Fibroblast of mammary gland (primary cell): ENCODE measurements at regions not wholly inside any gene's neighbourhood (a gene's known extent, or its start where the extent isn't known, plus 50 kb on each side); places are given as distances from the start of the nearest gene placed in this dataset.
"Not testable (repeated sequence)": the region's sequence is repeated elsewhere in the genome, so short reads cannot be mapped to it uniquely, and the experiment has no call there.

Source experiments
- DNase-seq: peaks from one replicate; pipeline ENCODE4 v3.0.0-alpha.2; 2010; ENCODE audit warnings: low read depth
- H3K4me3 ChIP-seq: 2 replicates; pipeline ENCODE4 v1.5.1; 2011; ENCODE audit warnings: low read depth, mild to moderate bottlenecking, low read length, moderate library complexity; ENCODE audit not compliant: control insufficient read depth
- TF ChIP-seq, protein P1 (sequence below): conservative IDR thresholded peaks from 2 replicates; pipeline ENCODE4 v1.5.1; 2011; ENCODE audit warnings: low read depth, low read length, inconsistent platforms; ENCODE audit not compliant: control insufficient read depth, insufficient read depth

DNA sequence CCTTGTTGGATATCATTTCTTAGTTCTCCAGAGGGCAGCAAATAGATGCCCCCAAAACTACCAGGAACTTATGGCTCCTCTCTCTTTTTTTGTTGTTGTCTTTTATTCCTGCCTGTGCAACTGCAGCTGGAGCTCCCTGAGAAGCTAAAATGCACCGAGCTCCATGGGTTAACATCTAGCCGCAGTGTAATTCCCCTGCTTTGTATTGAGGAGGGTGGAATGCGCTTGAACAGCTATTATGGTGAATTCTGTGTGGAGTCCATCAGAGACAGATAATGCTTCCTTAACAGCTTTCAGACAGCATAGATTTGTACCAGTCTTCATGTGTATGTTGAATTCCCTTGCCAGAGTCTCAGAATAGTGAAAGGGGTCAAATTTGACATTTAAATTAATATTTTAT lies 475.2 kb upstream of the FRG2C start:
- TF ChIP-seq, protein P1, sequence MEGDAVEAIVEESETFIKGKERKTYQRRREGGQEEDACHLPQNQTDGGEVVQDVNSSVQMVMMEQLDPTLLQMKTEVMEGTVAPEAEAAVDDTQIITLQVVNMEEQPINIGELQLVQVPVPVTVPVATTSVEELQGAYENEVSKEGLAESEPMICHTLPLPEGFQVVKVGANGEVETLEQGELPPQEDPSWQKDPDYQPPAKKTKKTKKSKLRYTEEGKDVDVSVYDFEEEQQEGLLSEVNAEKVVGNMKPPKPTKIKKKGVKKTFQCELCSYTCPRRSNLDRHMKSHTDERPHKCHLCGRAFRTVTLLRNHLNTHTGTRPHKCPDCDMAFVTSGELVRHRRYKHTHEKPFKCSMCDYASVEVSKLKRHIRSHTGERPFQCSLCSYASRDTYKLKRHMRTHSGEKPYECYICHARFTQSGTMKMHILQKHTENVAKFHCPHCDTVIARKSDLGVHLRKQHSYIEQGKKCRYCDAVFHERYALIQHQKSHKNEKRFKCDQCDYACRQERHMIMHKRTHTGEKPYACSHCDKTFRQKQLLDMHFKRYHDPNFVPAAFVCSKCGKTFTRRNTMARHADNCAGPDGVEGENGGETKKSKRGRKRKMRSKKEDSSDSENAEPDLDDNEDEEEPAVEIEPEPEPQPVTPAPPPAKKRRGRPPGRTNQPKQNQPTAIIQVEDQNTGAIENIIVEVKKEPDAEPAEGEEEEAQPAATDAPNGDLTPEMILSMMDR: no peak
- no peak overlapping the region for H3K4me3 ChIP-seq
- DNase-seq: no peak

DNA sequence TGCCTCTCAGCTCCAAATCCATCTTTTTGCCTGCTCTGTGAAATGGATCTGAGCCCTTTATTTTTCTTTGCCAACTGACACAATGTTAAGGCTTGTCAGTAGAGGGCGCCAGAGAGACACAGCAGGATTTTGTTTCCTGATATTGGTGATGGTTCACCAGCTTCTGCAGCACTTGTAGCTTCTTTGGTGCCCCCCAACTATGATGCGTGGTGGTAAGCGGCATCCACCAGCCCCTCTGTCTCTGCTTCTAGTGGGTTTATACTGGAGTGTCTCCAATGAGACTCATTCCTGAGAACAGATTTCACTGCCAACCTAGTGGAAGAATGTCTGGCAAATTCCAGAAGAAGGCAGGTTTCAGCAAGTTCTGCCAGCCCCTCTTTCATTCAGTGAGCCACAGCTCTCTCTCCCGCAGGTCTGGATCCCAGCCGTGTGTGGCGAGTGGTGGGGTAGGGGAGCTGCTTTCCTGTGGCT lies 471.9 kb upstream of the FRG2C start:
- peak; percentile 49 for DNase-seq
- H3K4me3 ChIP-seq: no peak overlapping the region
- TF ChIP-seq, protein P1: peak; percentile 94

DNA sequence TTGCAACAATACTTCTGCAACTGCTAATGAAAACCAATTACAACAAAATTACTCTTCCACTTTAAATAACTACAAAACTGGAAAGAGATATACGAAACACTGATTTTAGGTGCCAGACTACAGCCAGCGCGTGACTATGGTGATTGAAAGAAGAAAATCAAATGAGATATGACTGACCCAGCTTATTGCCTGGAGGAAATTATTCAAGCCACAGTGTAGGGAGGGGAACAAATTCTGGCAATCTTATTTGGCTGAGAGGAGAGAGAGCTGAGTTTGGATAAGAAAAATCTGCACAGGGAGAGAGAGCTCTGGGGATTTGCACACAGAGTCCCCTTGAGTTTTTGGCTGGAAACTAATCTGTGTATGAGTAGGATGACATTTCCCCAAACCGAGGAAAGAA lies 470.3 kb upstream of the FRG2C start:
- TF ChIP-seq, protein P1: no peak
- no peak overlapping the region for H3K4me3 ChIP-seq
- DNase-seq: no peak

DNA sequence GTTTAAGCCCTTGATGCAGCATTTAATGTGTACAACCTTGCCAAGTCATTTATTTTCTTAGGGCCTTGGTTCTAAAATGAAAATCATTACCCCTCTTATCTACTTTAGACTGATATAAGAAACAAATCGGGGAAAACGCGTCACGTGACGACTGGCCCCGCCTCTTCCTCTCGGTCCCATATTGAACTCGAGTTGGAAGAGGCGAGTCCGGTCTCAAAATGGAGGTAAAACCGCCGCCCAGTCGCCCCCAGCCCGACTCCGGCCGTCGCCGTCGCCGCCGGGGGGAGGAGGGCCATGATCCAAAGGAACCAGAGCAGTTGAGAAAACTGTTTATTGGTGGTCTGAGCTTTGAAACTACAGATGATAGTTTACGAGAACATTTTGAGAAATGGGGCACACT lies 449.8 kb upstream of the FRG2C start:
- H3K4me3 ChIP-seq, DNase-seq: not testable (repeated sequence)

DNA sequence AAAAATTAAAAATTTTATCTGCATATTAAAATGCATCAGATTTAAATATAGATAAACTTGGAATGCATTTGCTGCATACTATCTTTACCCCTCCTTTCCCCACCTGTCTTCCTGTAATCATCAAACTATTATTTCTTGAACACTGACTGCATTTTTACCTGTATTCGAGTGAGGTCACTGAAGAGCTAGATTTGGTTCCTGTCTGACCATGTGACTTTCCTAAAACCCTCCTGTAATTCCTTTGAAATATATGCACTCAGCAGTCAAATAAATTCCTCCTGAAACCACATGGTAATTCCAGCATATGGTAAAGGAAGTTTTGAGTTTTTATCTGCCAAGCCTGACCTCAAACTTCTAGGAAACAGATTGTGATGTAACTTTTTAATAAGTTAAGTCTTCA lies 445.6 kb upstream of the FRG2C start:
- no peak overlapping the region for H3K4me3 ChIP-seq
- DNase-seq: no peak
- TF ChIP-seq, protein P1: no peak

DNA sequence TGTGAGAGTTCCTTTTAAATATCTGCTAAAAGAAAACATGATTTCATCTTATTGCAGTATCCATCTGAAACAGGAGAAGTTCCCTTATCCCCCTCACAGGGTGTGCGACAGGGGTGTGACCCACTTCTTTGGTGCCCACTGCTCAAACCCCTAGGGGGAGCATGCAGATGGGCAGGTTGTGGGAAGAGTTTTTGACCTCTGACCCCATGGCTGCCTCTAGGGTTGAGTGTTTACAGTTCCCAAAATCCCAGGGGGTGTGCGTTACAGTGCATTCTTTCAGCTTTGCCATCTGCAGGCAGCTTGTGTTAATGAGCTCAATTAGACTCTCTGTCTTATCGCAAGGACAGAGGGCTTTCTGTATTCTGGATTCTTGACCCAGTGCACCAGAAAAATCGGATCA lies 443.2 kb upstream of the FRG2C start:
- TF ChIP-seq, protein P1: no peak
- H3K4me3 ChIP-seq: no peak overlapping the region
- DNase-seq: no peak

DNA sequence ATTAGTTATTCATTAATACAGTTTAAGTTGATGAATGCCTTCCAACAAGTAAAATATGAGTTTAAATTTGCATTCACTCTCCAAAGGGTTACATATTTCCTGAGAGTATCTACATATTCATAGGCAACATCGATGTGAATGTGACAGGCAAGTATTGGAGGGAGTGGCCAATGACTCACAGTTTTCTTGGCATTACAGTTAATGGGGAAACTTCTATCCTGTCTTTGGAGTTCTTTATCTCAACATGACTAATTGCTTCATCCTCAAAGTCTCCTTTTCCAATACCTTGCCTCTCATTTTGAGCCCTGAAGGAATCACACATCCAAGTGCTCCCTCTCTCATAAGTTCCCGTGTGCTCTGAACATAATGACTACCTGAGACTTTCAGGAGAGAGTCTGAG lies 439.7 kb upstream of the FRG2C start:
- TF ChIP-seq, protein P1: no peak
- H3K4me3 ChIP-seq: no peak overlapping the region
- DNase-seq: peak; percentile 0
